GM12875 (cell line): ENCODE measurements at regions not wholly inside any gene's neighbourhood (a gene's known extent, or its start where the extent isn't known, plus 50 kb on each side); places are given as distances from the start of the nearest gene placed in this dataset.

Experiments
- H3K4me3 ChIP-seq: one replicate; pipeline ENCODE4 v1.5.1; 2011; ENCODE audit warnings: low read depth, low read length, control low read depth
- TF ChIP-seq, protein P1 (sequence below): IDR thresholded peaks from 2 replicates; pipeline ENCODE4 v1.5.1; 2011; ENCODE audit warnings: low read depth, mild to moderate bottlenecking, control low read depth, inconsistent platforms, low read length, moderate library complexity, borderline replicate concordance; ENCODE audit not compliant: insufficient read depth

DNA sequence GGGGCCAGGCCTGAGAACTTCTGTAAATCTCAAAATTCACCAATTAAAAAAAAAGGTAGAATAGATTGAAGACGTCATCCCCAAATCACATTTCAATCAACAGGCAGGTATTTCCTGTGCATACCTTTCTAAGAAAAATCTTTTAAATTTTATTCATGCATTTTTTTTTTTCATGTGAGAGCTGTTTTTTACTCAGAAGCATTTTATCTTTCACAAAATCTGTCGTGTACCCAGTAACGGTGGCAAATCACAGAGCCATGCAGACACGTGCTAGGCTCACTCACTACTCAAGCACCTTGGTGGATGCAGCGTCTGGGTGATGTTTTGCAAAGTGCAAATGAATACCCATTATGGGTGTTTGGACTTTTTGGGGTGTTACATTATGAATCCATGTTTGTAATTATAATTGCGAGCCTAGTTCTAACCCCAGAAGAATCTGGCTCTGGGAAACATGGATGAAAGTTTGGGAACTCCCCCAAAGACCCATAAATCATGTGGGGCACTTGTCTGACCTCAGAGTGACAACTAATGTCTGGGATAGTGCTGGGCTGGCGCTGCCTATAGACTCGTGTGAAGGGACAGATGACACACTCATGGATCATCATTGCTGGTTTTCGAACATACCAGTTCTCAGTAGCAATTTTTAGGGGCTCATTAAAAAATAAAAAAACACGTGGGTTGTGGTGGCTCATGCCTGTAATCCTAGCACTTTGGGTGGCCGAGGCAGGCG lies 335.2 kb downstream of the LPIN1 start:
- TF ChIP-seq, protein P1, sequence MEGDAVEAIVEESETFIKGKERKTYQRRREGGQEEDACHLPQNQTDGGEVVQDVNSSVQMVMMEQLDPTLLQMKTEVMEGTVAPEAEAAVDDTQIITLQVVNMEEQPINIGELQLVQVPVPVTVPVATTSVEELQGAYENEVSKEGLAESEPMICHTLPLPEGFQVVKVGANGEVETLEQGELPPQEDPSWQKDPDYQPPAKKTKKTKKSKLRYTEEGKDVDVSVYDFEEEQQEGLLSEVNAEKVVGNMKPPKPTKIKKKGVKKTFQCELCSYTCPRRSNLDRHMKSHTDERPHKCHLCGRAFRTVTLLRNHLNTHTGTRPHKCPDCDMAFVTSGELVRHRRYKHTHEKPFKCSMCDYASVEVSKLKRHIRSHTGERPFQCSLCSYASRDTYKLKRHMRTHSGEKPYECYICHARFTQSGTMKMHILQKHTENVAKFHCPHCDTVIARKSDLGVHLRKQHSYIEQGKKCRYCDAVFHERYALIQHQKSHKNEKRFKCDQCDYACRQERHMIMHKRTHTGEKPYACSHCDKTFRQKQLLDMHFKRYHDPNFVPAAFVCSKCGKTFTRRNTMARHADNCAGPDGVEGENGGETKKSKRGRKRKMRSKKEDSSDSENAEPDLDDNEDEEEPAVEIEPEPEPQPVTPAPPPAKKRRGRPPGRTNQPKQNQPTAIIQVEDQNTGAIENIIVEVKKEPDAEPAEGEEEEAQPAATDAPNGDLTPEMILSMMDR: no peak
- no peak overlapping the region for H3K4me3 ChIP-seq

DNA sequence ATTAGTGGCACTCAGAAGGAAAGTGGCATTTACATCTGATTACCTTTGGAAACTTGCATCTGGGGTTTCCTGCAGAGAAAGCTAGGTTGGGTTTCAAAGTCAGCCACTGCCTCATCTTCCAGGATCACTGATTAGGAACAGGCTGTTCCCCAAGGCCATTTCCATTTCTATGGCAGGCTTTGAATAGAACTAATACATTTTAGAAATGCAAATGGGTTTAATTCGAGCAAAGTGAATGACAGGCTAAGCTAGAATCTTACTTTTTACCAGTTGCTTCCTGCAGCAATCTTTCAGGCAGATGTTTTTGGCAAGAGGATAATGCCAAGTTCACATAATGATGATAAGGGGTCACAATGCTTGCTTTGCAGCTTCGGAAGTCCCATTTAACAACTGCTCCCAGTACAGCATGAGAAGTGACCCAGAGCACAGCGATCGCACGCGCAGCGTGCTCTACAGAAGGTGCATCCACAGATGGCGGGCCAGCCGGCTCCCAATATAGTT lies 336.7 kb downstream of the LPIN1 start:
- TF ChIP-seq, protein P1: no peak
- H3K4me3 ChIP-seq: no peak overlapping the region

DNA sequence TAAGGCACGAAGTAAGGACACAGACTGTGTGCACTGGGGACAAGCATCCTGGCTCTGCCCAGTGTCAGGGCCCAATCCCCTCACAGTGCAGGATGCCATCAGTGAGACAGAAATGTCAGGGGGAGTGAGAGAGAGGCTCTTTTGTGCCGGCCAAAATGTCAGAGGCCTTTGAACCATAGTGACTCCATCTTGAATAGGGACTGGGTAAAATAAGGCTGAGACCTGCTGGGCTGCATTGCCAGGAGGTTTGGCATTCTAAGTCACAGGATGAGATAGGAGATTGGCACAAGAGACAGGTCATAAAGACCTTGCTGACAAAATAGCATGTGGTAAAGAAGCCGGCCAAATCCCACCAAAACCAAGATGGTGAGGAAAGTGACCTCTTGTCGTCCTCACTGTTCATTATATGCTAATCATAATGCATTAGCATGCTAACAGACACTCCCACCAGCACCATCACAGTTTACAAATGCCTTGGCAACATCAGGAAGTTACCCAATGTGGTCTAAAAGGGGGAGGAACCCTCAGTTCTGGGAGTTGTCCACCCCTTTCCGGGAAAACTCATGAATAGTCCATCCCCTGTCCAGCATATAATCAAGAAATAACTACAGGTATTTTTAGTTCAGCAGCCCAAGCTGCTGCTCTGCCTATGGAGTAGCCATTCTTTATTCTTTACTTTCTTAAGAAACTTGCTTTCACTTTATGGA lies 337.4 kb downstream of the LPIN1 start:
- H3K4me3 ChIP-seq: no peak overlapping the region
- TF ChIP-seq, protein P1: no peak

DNA sequence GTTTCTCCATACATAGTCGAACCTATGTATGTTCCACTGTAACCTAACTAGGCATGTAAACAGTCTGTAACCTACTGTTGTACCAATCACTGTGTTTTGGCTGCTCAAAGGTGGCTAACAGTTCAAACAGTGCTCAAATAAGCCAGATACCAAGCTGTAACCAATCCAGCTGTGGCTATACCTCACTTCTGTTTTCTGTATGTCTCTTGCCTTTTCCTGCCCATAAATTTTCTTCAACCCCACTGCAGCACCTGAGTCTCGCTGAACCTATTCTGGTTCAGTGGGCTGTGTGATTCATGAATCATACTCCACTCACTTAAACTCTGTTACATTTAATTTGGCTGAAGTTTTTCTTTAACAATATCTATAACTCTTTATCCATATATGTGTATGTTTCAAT lies 340.7 kb downstream of the LPIN1 start:
- no peak overlapping the region for H3K4me3 ChIP-seq
- TF ChIP-seq, protein P1: no peak

DNA sequence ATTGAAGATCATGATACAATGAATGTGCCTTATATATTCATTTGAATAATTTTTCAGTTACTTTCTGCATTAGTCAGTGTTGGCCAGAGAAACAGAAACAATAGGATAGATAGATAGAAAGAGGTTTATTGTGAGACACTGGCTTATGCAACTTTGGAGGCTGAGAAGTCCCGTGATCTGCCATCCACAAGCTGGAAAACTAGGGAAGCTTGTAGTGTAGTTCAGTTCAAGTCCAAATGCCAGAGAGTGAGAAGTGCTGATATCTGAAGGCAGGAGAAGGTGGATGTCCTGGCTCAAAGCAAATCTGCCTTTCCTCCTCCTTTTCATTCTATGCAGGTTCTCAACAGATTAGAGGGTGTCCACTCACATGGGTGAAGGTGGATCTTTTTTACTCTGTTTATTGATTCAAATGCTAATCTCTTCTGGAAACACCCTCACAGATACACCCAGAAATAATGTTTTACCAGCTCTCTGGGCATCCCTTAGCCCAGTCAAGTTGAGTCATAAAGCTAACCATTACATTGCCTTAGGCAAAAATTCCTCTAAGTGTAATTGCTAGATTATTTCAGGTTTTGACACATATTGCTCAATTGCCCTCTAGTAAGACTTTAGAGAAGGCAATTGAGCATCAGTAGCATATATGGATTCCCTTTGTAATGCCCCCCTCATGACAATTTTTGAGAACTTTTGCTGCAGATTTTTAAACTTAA lies 341.4 kb downstream of the LPIN1 start:
- H3K4me3 ChIP-seq: no peak overlapping the region
- TF ChIP-seq, protein P1: no peak

DNA sequence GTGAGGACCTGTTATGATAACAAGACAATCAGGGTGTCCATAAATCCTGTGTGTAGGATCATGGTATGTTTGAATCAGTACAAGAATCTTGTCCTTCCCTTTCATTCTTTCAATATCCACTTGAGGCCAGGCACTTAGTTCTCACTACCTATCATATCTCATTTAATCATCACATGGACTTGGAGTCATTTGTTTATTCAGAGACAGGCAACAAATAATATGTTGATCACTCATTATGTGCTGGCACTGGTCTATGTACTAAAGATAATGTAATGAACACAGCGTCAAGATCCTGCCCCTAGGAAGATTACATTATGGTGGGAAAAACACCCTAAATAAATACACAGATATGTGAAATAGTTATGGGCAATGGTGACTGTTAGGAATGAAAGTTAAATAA lies 342.6 kb downstream of the LPIN1 start:
- H3K4me3 ChIP-seq: no peak overlapping the region
- TF ChIP-seq, protein P1: no peak
